ENCODE measurements at regions not wholly inside any gene's neighbourhood (a gene's known extent, or its start where the extent isn't known, plus 50 kb on each side); places are given as distances from the start of the nearest gene placed in this dataset.

DNA sequence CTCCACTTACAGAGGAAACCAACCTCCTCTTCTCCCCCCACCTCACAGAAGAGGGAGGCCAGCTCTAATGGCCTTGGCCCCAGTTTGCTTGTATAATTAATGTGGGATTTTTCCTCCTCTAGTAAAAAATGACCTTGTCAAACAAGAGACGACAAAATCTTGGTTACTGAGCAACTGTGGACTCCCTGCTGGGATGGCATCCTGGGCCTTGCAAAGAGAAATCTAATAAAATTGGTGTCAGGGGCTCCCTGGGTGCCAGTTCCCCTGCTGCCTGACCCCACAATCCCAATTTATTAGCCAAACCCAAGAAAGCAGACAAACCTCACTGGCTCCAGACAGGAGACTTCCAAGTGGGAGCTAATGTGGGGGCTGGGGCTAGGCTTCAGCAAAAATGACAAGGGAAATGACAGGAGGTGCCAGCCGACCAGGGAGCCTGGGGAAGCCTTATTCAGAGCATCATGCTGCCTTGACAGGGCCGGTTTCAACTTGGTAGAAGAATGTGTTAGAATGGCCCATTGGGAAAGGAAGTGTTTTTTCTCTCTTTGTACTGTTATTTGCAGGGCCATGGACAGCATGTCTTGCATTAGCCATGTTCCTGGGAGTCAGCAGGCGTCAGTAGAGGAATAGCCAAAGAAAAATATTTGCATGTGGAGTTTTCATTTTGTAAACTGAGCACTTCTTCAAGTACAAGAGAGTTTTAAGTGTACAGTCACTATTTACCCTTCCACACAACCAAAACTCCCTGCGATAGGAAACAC, 816.9 kb downstream of the DHX35 start:
- TF ChIP-seq CTCF (IDR thresholded peaks at IDR 0.05; ENCODE audit: extremely low read depth, missing control alignments): no peak
- DNase-seq (ENCODE audit: low spot score): no peak

DNA sequence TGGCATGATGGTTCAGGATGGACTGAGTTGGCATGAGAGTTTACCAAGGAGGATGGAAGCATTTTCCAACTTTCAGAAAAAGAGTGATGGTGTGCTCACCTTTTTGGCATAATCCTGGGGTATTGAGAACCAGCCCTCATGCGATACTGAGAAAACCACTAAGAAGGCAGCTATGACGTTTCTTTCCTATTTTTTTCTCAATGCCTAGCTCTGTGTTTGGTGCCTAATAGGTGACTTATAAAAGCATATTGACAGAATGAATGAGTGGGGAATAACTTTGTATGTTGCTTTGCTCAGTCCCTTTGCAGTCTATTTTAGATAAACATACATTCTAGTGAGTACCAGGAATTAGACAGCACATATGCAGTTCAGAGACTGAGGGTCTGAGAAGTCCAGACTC, 816.3 kb downstream of the DHX35 start:
- no peak for DNase-seq (ENCODE audit: low spot score)
- no peak for TF ChIP-seq CTCF (IDR thresholded peaks at IDR 0.05; ENCODE audit: extremely low read depth, missing control alignments)

- no peak for TF ChIP-seq CTCF (IDR thresholded peaks at IDR 0.05; ENCODE audit: extremely low read depth, missing control alignments)
- DNase-seq (ENCODE audit: low spot score): no peak
Observed at GRCh38 chr20:39777610-39778009, 815.5 kb downstream of the DHX35 start.

GRCh38 chr20:39775110-39775509, 813.0 kb downstream of the DHX35 start:
- DNase-seq (ENCODE audit: low spot score): no peak
- TF ChIP-seq CTCF (IDR thresholded peaks at IDR 0.05; ENCODE audit: extremely low read depth, missing control alignments): no peak

DNA sequence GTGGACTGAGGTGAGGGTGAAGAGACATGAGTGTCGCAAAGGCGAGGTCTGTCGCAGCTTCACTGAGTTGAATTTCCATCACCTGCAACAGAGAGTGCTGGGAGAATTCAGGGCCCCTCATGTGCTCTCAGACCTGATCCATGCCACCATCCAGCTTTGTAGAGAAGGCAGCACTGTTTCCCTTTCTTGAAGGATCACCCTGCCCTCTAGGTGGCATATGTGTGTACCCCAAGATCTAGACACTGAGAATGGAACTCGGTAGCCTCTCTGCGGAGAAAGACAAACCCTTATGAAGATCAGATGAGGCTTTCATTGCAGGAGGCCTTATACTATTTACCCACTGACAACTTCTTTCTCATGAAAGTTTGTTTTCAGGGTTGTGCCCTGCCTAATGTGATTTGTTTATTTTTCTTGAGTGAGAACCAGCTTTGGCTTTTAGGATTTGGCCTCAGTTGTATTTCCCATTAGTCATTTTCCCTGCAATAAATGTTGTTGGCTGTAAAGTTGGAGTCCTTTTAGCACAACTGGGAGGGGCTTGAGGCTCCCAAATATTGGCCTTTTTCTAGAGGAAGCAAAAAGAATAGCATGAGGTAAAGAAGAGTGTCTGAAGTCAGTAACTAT, 811.3 kb downstream of the DHX35 start:
- DNase-seq (ENCODE audit: low spot score): no peak
- no peak for TF ChIP-seq CTCF (IDR thresholded peaks at IDR 0.05; ENCODE audit: extremely low read depth, missing control alignments)

GRCh38 chr20:39767352-39767751, 805.2 kb downstream of the DHX35 start:
- TF ChIP-seq CTCF (IDR thresholded peaks at IDR 0.05; ENCODE audit: extremely low read depth, missing control alignments): no peak
- DNase-seq (ENCODE audit: low spot score): no peak

DNA sequence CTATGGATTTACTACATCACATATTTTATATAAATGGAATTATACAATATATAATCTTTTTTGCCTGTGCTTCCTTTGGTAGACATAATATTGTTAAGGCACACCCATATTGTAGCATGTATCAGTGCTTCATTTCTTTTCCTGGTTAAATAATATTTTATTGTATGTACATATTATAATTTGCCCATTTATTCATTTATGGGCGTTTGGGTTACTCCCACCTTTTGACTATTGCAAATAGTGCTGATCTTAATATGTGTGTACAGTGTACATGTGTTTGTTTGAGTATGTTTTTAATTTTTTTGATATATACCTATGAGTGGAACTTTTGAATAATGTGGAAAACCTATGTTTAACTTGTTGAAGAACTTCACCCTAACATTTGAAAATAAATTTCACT, 804.2 kb downstream of the DHX35 start:
- no peak for TF ChIP-seq CTCF (IDR thresholded peaks at IDR 0.05; ENCODE audit: extremely low read depth, missing control alignments)
- DNase-seq (ENCODE audit: low spot score): no peak
